Non-pigmented ciliary epithelial cell (primary cell): ENCODE measurements at regions not wholly inside any gene's neighbourhood (a gene's known extent, or its start where the extent isn't known, plus 50 kb on each side); places are given as distances from the start of the nearest gene placed in this dataset.

Experiments used
- DNase-seq: peaks from one replicate; pipeline ENCODE4 v3.0.0-alpha.2; 2010; ENCODE audit warnings: low read depth

GRCh38 chr1:218823291-218823900 lies 350.3 kb upstream of the LYPLAL1 start:
- peak; percentile 91 for DNase-seq

GRCh38 chr1:218827486-218827885 lies 346.2 kb upstream of the LYPLAL1 start:
- DNase-seq: no peak

GRCh38 chr1:218828125-218828650 lies 345.5 kb upstream of the LYPLAL1 start:
- no peak for DNase-seq

- no peak for DNase-seq
Measured at GRCh38 chr1:218829097-218829496, 344.6 kb upstream of the LYPLAL1 start.

GRCh38 chr1:218835609-218836008 lies 338.1 kb upstream of the LYPLAL1 start:
- DNase-seq: no peak

- DNase-seq: no peak
Measured at GRCh38 chr1:218836264-218836663, 337.4 kb upstream of the LYPLAL1 start.

GRCh38 chr1:218837051-218837450 lies 336.6 kb upstream of the LYPLAL1 start:
- DNase-seq: no peak

GRCh38 chr1:218845589-218845988 lies 328.1 kb upstream of the LYPLAL1 start:
- no peak for DNase-seq

GRCh38 chr1:218846181-218846580 lies 327.5 kb upstream of the LYPLAL1 start:
- DNase-seq: no peak

GRCh38 chr1:218847089-218847768 lies 326.4 kb upstream of the LYPLAL1 start:
- no peak for DNase-seq

- DNase-seq: no peak
Measured at GRCh38 chr1:218848009-218848408, 325.7 kb upstream of the LYPLAL1 start.

GRCh38 chr1:218850367-218850766 lies 323.3 kb upstream of the LYPLAL1 start:
- peak; percentile 26 for DNase-seq

- DNase-seq: no peak
Measured at GRCh38 chr1:218851586-218851985, 322.1 kb upstream of the LYPLAL1 start.

GRCh38 chr1:218852527-218852926 lies 321.2 kb upstream of the LYPLAL1 start:
- DNase-seq: no peak

GRCh38 chr1:218863987-218864386 lies 309.7 kb upstream of the LYPLAL1 start:
- no peak for DNase-seq

GRCh38 chr1:218865591-218865990 lies 308.1 kb upstream of the LYPLAL1 start:
- DNase-seq: no peak

- DNase-seq: no peak
Measured at GRCh38 chr1:218866507-218866906, 307.2 kb upstream of the LYPLAL1 start.

GRCh38 chr1:218867066-218867465 lies 306.6 kb upstream of the LYPLAL1 start:
- no peak for DNase-seq

GRCh38 chr1:218867941-218868626 lies 305.6 kb upstream of the LYPLAL1 start:
- DNase-seq: no peak

GRCh38 chr1:218869276-218869675 lies 304.4 kb upstream of the LYPLAL1 start:
- no peak for DNase-seq

- DNase-seq: no peak
Measured at GRCh38 chr1:218872026-218872425, 301.7 kb upstream of the LYPLAL1 start.

GRCh38 chr1:218872928-218873327 lies 300.8 kb upstream of the LYPLAL1 start:
- DNase-seq: no peak

- peak; percentile 74 for DNase-seq
Measured at GRCh38 chr1:218874313-218874712, 299.4 kb upstream of the LYPLAL1 start.
